Spleen (tissue), 7 donors: ENCODE measurements at regions not wholly inside any gene's neighbourhood (a gene's known extent, or its start where the extent isn't known, plus 50 kb on each side); places are given as distances from the start of the nearest gene placed in this dataset.

Experiments
- CTCF ChIP-seq, 11 experiments: fragments of 200-600 bp in 7 of 11; fragments of 450-650 bp in 4 of 11; sonication (generic) in 4 of 11; IDR thresholded peaks in 8 of 11; conservative IDR thresholded peaks in 3 of 11; 1 replicate in 7 of 11; 2 replicates in 4 of 11; pipeline versions ENCODE4 v1.4.0 to v1.8.0; 2016 to 2021; ENCODE audit warnings: antibody characterized with exemption in 11 of 11, inconsistent platforms in 4 of 11, mild to moderate bottlenecking in 1 of 11
- POLR2A ChIP-seq, 3 donors: fragments of 450-650 bp; IDR thresholded peaks; one replicate each; pipeline ENCODE4 v1.5.1; 2017; ENCODE audit warnings: antibody characterized with exemption in 3 of 3, mild to moderate bottlenecking in 1 of 3
- donor health status: DM: no; HTN: no; CAD: no; lungs with moderate emphysema.
- donor health status: DM: no; HTN: no; CAD: no.
- donor health status: DM: no; HTN: no; CAD: no.

DNA sequence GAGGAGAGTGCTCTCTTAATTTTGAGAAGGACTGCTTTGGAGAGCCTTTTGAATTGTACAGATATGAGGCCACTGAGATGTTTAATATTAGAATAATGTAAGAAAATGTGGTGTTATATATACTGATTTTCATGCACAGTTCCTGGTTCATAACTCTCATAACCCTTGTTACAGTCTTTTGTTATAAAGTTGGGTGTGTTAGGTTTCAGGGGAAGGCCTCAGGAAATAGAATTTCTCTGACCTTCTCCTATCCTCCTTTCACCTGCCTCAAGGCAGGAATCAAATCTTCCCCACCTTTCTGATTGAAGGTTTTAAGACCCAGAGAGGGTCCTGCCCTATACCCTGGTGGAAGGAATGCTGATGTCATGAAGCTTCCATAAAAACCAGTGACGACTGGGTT is 245.9 kb downstream of the NSUN3 start:
- TF ChIP-seq POLR2A (IDR thresholded peaks at IDR 0.05) (no peak), CTCF (IDR thresholded peaks at IDR 0.05 in 8 of 11, conservative IDR thresholded peaks at IDR 0.05 in 3 of 11) (no peak)
